Left kidney (tissue), 1 donor: ENCODE measurements at regions not wholly inside any gene's neighbourhood (a gene's known extent, or its start where the extent isn't known, plus 50 kb on each side); places are given as distances from the start of the nearest gene placed in this dataset.
"Not testable (repeated sequence)": the region's sequence is repeated elsewhere in the genome, so short reads cannot be mapped to it uniquely, and the experiment has no call there.

Experiments used
- DNase-seq: peaks from one replicate; pipeline ENCODE4 v3.0.0-alpha.2; 2013

DNA sequence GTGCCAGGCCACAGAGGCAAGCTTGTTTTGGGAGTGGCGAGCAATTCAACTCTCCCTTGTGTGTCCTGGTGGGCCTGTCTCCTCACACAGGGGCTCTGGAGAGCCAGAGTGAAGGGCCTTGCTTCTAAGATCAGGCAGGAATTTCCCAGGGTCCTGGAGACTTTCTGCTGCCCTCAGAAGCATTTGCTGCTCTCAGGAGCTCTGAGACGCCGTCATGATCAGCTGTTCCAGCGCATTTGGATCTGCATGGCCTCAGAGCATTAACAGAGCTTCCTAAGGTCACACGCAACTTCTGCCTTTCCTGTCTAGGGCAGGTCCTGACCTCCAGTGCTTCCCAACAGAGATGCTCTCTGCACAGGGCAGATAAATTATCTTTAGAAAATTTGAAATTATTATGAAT lies 52.2 kb upstream of the C10orf90 start:
- no peak for DNase-seq

DNA sequence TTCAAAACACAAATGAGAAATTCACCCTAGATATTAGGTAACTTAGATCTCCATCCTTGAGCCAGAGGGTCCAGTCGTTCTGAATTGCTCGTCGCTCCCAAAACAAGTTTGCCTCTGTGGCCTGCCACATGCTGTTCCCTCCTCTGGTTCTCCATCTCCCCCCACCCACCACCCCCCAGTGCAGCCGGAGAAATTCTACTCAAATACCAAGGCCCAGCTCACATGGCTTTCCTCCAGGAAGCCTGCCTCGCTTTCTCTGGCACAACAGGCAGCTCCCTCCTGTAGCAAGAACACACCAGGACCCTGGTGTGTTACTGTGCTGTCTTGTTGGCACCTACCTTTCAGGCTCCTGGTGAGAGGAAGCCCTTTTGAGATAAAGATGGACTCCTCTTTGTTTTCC lies 52.7 kb upstream of the C10orf90 start:
- no peak for DNase-seq

DNA sequence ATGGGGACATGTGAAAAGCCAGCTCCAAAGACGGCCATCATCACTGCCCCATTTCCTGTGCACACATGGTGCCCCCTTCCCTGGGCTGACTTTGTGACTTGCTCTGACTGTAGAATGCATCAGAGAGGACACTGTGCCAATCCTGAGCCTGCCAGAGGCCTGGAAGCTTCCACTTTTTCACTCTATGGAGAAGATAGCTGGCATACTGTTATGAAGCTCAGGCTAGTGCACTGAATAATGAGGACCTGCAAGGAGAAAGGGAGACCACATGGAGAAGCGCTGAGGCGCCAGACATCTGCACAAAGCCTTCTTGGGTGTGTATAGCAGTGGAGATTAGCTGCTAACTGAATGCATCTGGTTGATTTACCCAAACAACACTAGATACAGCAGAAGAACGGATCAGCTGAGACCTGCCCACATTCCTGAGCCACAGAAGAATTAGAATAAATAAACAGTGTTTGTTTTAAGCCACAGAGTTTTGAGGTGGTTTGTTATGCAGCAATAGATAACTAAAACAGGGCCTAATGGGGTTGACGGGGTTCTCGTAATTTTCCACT lies 58.9 kb upstream of the C10orf90 start:
- DNase-seq = no peak

- no peak for DNase-seq
Observed at GRCh38 chr10:126730856-126731609, 60.5 kb upstream of the C10orf90 start.

DNA sequence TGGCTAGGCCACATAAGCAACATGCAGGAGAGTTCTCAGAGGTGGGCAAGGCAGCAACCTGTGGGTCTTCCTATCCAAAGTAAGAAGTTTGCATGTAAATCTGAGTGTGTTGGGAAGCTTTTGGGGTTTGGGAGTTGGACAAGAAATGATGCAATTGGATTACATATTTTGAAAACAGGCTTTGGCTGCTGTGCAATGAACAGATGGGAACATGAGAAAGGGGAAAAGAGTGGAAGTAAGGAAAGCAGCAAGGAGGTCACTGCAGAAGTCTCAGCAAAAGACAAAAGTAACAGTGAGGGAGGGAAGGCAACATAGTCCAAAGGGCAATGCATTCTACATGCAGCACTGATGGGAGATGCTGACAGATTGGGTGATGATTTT lies 61.1 kb upstream of the C10orf90 start:
- DNase-seq = no peak

GRCh38 chr10:126732308-126732707 lies 61.8 kb upstream of the C10orf90 start:
- DNase-seq = no peak

- DNase-seq = no peak
Observed at GRCh38 chr10:126732868-126733267, 62.4 kb upstream of the C10orf90 start.

DNA sequence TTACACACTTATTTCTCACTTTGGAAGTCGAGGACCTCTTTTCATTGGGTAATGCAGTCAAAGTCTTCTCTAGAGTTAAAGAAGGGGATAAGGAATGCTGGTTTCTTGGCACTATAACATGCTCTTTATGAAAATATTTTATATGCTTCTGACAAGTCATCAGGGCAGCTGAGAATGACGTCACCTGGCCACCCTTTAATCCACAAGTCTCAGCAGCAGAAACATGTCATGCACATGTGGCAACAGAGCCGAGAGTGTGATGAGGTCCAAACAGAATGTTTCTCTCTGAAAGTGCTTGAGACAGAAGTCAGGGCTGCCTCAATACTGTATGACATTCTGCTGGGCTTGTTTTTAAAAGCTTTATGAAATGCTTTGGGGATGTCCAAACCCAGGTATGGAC lies 63.5 kb upstream of the C10orf90 start:
- DNase-seq = no peak

DNA sequence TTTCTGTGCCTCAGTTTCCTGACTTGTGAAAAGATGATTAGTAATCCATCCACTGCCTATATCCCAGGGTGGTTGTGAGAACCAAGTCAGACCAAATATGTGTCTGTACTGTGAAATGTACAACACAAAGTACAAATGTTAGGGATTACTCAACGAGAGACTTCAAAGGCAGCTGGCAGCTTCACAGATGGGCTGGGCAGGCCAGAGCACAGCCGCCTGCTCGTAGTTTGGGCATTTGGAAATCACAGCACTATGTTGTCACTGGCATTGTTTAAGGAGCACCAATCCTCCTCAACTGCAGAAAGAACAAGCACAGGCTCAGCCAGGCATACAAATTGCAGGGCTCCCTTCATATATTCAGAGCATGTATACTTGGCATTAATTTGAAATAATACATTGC lies 64.5 kb upstream of the C10orf90 start:
- no peak for DNase-seq

- DNase-seq = no peak
Observed at GRCh38 chr10:126736142-126736541, 65.6 kb upstream of the C10orf90 start.

- no peak for DNase-seq
Observed at GRCh38 chr10:126736727-126737126, 66.2 kb upstream of the C10orf90 start.

GRCh38 chr10:126738001-126738400 lies 67.5 kb upstream of the C10orf90 start:
- no peak for DNase-seq

DNA sequence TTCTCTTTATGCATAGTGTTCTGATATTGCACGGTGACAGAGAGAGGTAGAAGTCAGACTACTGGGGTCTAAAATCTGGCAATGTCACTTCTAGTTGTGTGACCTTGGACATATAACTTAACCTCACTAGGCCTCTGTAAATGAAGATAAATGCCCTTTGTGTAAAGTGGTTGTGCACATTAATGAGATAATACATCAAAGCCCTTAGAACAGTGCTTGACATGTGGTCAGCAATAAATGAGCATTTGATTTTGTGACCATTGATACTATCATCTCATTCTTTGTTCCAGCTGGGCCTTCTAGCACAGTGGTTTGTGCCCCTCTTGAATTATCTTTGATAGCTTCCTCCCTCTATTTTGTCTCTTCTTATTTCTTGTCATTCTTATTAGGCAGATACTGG lies 74.1 kb upstream of the C10orf90 start:
- DNase-seq = no peak

DNA sequence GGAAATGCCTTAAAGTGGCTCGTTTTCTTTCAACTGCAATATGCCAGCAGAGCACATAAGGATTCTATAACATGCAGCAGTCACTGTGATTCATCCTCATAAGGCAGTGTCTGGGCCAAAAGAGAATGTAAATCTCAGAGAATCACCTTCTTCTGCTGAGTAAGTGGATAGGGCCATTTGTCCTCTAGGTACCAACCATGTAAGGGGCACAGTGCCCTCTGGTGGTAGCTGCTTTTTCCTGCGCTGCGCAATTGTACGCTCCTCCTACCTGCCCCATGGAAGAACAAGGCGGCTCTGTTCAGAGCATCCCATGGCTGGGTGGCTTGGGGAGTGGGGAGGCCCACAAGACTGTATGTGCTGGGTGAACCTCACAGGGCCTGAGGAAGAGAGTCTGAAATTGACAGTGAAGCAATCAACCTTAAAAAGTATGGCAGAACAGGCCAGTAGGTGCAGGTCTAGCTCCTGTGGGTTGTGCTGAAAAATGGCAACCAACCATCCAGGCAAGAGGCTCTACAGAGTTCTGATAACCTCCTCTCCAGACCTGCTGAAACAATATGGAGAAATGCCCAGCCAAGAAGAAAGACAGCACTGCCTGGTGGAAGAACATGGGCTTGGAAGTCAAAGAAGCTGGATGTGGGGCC lies 78.6 kb upstream of the C10orf90 start:
- DNase-seq = peak; percentile 74

DNA sequence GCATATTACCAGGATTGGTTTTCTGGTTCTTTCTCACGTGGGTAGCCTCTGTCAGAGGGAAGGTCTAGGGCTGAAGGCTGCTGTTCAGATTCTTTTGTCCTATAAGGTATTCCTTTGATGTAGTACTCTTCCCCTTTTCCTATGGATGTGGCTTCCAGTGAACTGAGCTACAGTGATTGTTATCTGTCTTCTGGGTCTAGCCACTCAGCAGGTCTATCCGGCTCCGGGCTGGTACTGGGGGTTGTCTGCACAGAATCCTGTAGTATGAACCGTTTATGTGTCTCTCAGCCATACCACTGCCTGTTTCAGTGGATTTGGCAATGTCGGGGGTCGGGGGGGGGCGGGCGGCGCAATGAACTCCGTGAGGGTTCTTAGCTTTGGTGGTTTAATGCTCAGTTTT lies 84.5 kb upstream of the C10orf90 start:
- DNase-seq = no peak

- DNase-seq = no peak
Observed at GRCh38 chr10:126758867-126759266, 88.4 kb upstream of the C10orf90 start.

DNA sequence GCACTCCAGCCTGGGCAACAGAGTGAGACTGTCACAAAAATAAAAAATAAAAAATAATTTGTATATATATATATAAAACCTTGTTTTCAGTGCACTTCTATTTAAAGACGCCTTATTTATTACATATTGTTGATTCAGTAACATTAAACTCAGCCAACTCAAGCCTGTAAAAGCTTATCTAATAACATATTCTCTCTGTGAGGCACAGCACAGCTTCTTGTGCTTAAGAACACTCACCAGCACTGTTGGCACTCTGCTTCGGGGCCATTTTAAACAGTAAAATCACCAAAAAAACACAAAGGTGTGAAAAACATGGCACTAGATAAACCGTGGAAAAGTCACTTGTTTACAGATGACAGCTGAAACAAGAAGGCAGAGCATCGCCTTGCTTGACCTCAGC lies 89.0 kb upstream of the C10orf90 start:
- no peak for DNase-seq

DNA sequence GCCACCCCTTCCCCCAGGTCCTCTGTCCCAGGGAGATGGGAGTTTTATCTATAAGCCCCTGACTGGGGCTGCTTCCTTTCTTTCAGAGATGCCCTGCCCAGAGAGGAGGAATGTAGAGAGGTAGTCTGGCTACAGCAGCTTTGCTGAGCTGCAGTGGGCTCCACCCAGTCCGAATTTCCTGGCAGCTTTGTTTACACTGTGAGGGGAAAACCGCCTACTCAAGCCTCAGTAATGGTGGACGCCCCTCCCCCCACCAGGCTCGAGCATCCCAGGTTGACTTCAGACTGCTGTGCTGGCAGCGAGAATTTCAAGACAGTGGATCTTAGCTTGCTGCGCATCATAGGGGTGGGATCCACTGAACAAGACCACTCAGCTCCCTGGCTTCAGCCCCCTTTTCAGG lies 96.2 kb upstream of the C10orf90 start:
- not testable (repeated sequence) for DNase-seq

GRCh38 chr10:126770809-126771208 lies 100.3 kb upstream of the C10orf90 start:
- no peak for DNase-seq

GRCh38 chr10:126776168-126776567 lies 105.7 kb upstream of the C10orf90 start:
- no peak for DNase-seq

- DNase-seq = no peak
Observed at GRCh38 chr10:126777714-126778113, 107.2 kb upstream of the C10orf90 start.

DNA sequence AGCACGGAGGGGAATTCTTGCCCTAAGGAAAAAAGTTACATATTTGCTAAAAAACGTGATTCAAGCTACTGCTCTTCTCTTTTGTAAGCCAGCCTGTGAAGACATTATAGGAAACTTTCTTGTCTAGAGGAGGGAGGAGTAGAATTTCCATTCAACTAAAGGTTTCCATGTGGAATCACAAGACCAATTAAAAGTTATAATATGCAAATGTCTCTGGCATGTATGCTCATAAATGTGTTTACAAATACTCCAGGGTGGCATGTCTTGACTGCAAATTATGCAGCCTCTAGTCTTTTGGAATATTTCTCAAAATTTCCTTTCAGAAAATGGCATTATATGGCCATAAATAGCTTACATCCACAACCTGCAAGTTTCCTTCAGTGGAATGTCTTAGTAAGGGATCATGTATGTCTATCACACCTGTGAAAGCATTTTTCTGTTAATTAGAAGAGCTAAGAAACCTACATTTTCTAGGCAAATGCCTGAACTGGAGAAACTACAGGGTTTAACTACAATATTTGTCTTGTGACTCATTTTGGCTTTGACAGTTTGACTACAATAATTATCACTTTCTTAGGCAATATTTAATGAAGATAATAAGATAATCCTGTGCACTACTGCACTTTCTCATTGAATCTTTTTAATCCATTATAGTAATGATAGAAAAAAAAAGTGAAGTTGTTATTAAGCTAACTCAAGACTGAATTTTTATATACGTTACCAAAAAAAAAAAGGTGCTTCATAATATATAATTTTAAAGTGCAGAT lies 111.1 kb upstream of the C10orf90 start:
- DNase-seq = no peak
